ENCODE measurements at regions not wholly inside any gene's neighbourhood (a gene's known extent, or its start where the extent isn't known, plus 50 kb on each side); places are given as distances from the start of the nearest gene placed in this dataset.
"Not testable (repeated sequence)": the region's sequence is repeated elsewhere in the genome, so short reads cannot be mapped to it uniquely, and the experiment has no call there.

DNA sequence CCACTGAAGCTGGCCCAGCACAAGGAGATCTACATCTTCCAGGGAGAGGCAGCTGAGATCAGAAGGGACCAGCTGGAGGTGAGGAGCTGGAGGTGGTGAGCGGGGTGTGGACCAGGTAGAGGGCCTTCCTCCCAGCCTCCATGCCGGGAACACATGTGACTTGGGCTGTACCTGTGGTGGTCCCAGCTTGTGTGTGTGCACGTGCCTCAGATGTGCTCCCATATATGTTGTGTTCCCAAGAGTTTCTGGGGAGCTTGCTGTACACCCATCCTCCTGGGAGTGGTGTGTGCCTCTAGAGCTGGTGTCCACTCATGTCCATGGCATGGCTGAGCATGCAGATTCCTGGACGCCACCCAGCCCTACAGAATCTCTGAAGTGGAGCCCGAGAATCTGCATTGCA lies 183.7 kb upstream of the AKAP13 start:
- TF ChIP-seq, protein P1, sequence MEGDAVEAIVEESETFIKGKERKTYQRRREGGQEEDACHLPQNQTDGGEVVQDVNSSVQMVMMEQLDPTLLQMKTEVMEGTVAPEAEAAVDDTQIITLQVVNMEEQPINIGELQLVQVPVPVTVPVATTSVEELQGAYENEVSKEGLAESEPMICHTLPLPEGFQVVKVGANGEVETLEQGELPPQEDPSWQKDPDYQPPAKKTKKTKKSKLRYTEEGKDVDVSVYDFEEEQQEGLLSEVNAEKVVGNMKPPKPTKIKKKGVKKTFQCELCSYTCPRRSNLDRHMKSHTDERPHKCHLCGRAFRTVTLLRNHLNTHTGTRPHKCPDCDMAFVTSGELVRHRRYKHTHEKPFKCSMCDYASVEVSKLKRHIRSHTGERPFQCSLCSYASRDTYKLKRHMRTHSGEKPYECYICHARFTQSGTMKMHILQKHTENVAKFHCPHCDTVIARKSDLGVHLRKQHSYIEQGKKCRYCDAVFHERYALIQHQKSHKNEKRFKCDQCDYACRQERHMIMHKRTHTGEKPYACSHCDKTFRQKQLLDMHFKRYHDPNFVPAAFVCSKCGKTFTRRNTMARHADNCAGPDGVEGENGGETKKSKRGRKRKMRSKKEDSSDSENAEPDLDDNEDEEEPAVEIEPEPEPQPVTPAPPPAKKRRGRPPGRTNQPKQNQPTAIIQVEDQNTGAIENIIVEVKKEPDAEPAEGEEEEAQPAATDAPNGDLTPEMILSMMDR (IDR thresholded peaks at IDR 0.05), result not testable (repeated sequence)
- TF ChIP-seq, protein P2, sequence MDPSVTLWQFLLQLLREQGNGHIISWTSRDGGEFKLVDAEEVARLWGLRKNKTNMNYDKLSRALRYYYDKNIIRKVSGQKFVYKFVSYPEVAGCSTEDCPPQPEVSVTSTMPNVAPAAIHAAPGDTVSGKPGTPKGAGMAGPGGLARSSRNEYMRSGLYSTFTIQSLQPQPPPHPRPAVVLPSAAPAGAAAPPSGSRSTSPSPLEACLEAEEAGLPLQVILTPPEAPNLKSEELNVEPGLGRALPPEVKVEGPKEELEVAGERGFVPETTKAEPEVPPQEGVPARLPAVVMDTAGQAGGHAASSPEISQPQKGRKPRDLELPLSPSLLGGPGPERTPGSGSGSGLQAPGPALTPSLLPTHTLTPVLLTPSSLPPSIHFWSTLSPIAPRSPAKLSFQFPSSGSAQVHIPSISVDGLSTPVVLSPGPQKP (IDR thresholded peaks at IDR 0.05; ENCODE audit: low read depth, low read length), result not testable (repeated sequence)
- not testable (repeated sequence) for TF ChIP-seq HOXA7 (CRISPR knock-in tag; IDR thresholded peaks at IDR 0.05); RFX5 (IDR thresholded peaks at IDR 0.05); POLR2A (IDR thresholded peaks at IDR 0.05; ENCODE audit: low read length); SMC3 (IDR thresholded peaks at IDR 0.05); KDM1A (IDR thresholded peaks at IDR 0.05; ENCODE audit: low read depth); ZC3H11A (IDR thresholded peaks at IDR 0.05); FOSL2 (IDR thresholded peaks at IDR 0.05); FOSL2 (CRISPR knock-in tag; IDR thresholded peaks at IDR 0.05)
- TF ChIP-seq, protein P3, sequence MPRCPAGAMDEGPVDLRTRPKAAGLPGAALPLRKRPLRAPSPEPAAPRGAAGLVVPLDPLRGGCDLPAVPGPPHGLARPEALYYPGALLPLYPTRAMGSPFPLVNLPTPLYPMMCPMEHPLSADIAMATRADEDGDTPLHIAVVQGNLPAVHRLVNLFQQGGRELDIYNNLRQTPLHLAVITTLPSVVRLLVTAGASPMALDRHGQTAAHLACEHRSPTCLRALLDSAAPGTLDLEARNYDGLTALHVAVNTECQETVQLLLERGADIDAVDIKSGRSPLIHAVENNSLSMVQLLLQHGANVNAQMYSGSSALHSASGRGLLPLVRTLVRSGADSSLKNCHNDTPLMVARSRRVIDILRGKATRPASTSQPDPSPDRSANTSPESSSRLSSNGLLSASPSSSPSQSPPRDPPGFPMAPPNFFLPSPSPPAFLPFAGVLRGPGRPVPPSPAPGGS (IDR thresholded peaks at IDR 0.05), result not testable (repeated sequence)
- TF ChIP-seq, protein P4, sequence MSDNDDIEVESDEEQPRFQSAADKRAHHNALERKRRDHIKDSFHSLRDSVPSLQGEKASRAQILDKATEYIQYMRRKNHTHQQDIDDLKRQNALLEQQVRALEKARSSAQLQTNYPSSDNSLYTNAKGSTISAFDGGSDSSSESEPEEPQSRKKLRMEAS (IDR thresholded peaks at IDR 0.05), result not testable (repeated sequence)
- TF ChIP-seq, protein P5, sequence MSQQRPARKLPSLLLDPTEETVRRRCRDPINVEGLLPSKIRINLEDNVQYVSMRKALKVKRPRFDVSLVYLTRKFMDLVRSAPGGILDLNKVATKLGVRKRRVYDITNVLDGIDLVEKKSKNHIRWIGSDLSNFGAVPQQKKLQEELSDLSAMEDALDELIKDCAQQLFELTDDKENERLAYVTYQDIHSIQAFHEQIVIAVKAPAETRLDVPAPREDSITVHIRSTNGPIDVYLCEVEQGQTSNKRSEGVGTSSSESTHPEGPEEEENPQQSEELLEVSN (IDR thresholded peaks at IDR 0.05; ENCODE audit: borderline replicate concordance, low read depth), result not testable (repeated sequence)

Data from A549 (cell line).